ENCODE measurements at regions not wholly inside any gene's neighbourhood (a gene's known extent, or its start where the extent isn't known, plus 50 kb on each side); places are given as distances from the start of the nearest gene placed in this dataset.

GRCh38 chr2:128632501-128632800 is 313.8 kb upstream of the HS6ST1 start:
- no peak for DNase-seq (ENCODE audit: low spot score)

DNA sequence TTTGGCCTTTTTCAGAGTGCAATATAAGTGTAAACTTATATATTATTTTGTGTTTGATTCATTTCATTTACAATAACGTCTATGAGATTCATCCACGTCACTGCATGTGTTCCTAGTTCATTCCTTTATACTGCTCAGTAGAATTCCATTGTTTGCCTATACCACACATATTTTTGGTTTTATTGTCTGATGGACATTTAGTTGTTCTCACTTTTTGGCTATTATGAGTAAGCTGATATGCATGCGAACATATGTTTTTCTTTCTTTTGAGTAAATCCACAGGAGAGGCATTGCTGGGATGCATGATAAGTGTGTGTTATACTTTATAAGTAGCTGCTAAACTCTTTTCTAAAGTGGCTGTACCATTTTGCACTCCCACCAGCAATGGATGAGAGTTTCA is 314.8 kb upstream of the HS6ST1 start:
- no peak for DNase-seq (ENCODE audit: low spot score)

- DNase-seq (ENCODE audit: low spot score), result no peak
These were observed 316.8 kb upstream of the HS6ST1 start for GRCh38 chr2:128635361-128635900.

GRCh38 chr2:128636802-128637147 is 318.1 kb upstream of the HS6ST1 start:
- DNase-seq (ENCODE audit: low spot score), result no peak

GRCh38 chr2:128637481-128638155 is 318.9 kb upstream of the HS6ST1 start:
- DNase-seq (ENCODE audit: low spot score), result no peak

DNA sequence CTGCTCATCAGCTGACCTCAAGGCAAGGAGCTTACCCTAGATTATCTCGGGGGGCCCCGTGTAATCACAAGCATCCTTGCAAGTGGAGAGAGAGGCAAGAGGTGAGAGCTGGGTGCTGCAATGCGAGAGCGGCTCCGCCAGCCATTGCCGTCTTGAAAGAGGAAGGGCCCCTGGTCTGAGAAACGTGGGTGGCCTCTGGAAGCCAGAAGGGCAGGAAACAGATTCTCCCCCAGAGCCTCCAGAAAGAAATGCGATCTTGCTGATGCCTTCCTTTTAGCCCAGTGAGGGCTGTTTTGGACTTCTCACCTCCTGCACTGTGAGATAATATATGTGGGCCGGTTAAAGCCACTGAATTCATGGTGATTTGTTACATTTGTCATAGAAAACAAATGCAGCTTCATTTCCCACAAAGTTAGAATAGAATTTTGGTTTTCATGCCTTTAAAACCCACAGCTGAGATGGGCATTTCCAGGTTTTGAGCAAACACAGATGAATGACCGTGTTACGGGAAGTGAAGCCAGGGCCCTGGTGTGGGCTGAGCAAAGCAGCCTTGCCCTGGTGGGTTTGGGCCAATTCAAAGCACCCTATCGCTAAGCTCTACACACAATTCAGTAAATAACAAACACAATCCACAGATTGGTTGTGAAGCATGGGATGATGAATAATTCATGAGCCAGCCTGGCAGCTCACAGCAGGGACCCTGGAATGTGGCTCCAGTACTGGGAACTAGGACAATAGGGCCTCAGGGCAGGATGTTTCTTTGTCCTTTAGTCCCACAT is 319.9 kb upstream of the HS6ST1 start:
- peak; percentile 81 for DNase-seq (ENCODE audit: low spot score)

DNA sequence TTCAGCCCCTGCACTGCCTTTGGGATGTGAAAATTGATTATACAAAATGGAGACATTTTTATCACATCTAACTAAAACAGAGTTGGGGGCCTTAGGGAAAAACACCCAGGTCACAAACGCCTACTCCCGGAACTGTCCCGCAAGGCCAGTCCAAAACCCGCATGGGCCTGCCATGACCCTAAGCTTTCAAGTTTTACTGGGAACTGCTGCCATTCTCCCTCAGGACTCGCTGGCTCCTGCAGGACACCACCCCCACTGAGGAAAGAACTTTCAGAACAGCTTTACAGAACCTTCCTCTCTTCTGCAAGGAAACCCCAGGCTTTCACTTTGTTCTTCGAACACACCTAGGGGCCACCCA is 320.4 kb upstream of the HS6ST1 start:
- DNase-seq (ENCODE audit: low spot score), result no peak

- DNase-seq (ENCODE audit: low spot score), result no peak
These were observed 321.0 kb upstream of the HS6ST1 start for GRCh38 chr2:128639693-128640092.

- DNase-seq (ENCODE audit: low spot score), result no peak
These were observed 321.6 kb upstream of the HS6ST1 start for GRCh38 chr2:128640166-128640844.

- DNase-seq (ENCODE audit: low spot score), result no peak
These were observed 322.2 kb upstream of the HS6ST1 start for GRCh38 chr2:128640845-128641360.

DNA sequence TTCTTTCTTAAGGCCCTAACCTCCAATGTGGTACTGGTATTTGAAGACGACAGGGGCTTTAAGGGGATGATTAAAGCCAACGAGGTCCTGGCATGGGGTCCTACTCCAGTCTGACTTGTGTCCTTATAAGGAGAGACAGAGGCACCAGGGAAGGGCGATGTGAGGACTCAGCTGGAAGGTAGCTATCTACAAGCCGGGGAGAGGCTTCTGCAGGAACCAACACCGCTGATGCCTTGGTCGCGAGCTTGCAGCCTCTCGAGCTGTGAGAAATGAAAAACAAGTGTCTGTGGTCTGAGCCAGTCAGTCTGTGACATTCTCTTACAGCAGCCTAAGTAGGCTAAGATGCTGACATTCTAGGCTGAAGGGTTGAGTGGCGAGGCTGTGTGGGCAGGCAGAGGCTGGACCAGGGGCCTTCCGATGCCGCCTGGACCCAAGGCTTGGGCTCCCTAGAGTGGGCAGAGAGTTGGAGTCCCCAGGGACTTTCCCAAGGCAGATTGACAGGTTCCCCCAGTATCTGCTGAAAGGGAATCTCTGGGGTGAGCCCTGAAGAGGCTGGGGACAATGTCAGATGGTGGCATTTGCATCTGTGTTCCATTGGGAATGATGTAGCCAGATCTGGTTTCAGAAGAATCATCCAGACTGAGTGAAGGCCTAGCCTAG is 322.9 kb upstream of the HS6ST1 start:
- DNase-seq (ENCODE audit: low spot score), result no peak

GRCh38 chr2:128642316-128642715 is 323.6 kb upstream of the HS6ST1 start:
- DNase-seq (ENCODE audit: low spot score), result no peak

GRCh38 chr2:128642821-128643220 is 324.2 kb upstream of the HS6ST1 start:
- no peak for DNase-seq (ENCODE audit: low spot score)

- DNase-seq (ENCODE audit: low spot score), result no peak
These were observed 324.8 kb upstream of the HS6ST1 start for GRCh38 chr2:128643221-128644065.

DNA sequence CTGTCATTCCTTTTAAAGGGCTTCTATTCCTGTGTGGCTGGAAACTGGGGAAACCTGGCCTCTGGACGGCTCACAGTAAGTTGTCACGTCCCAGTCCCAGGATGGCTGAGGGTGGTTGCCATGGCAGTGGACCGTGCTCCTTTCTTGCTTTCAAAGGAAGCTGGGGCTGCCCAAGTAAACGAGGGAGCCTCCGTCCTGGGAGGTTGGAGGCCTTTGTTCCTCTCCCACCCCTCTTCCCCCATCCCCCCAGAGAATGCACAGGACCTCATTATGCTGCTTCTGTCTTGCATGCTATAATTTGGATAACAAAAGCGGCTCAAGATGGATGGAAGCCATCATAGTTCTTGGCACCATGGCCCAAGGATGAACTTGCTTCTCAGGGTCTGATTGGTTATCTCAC is 325.5 kb upstream of the HS6ST1 start:
- no peak for DNase-seq (ENCODE audit: low spot score)

DNA sequence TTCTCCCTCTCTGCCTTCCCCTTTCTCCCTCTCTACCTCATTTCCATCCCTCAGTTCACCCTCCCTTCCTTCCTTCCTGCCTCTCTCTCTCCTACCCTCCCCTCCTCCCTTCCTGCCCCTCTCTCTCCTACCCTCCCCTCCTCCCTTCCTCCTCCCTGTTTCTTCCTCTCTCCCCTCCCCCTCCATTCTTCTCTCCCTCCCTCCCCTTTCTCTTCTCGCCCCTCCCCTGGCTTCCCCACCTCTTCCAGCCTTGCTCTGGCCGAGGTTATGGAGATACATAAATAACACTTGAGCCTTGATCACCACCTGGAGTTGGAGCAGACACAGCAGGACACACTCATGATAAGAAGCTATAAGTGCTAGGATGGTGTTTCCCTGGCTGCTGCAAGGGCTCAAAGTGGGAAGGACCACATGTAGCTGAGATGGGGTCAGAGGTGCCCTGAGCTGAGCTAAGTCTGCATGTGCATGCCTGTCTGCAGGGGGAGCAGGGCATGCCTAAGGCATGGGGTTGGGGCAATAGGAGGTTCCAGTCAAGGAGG is 326.1 kb upstream of the HS6ST1 start:
- DNase-seq (ENCODE audit: low spot score), result no peak

- no peak for DNase-seq (ENCODE audit: low spot score)
These were observed 327.0 kb upstream of the HS6ST1 start for GRCh38 chr2:128645631-128646030.

DNA sequence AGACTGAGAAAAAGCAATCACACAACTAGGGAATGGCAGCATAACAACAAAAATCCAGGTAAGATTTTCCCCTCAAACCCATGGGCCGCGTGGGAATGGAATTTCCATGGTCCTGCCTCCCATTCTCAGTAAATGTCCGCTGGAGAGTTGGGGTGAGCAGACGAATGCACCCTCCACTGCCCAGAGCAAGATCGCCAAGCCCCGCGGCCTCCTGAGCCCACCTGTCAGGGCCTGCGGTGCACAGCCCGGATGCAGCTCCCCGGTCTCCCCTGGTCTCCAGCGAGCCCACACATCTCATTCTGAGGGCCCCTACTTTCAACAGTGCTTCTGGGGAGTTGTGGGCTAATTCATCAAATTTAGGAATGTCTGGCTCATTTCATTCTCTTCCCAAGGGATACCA is 327.4 kb upstream of the HS6ST1 start:
- DNase-seq (ENCODE audit: low spot score), result no peak

- DNase-seq (ENCODE audit: low spot score), result no peak
These were observed 328.0 kb upstream of the HS6ST1 start for GRCh38 chr2:128646691-128647090.

- no peak for DNase-seq (ENCODE audit: low spot score)
These were observed 332.3 kb upstream of the HS6ST1 start for GRCh38 chr2:128651000-128651399.

GRCh38 chr2:128654408-128654807 is 335.7 kb upstream of the HS6ST1 start:
- peak; percentile 59 for DNase-seq (ENCODE audit: low spot score)
